GM21786 (cell line): ENCODE measurements at regions not wholly inside any gene's neighbourhood (a gene's known extent, or its start where the extent isn't known, plus 50 kb on each side); places are given as distances from the start of the nearest gene placed in this dataset.

Experiments used
- ATAC-seq: cut with Tn5 transposase; IDR thresholded peaks from one replicate; pipeline ENCODE4 v1.9.1; 2021; ENCODE audit not compliant: unreplicated experiment

GRCh38 chr14:98543074-98543473 lies 728.9 kb downstream of the BCL11B start:
- no peak for ATAC-seq

GRCh38 chr14:98544174-98544573 lies 727.8 kb downstream of the BCL11B start:
- no peak for ATAC-seq

GRCh38 chr14:98545181-98545580 lies 726.8 kb downstream of the BCL11B start:
- ATAC-seq: no peak

GRCh38 chr14:98548071-98548686 lies 723.8 kb downstream of the BCL11B start:
- ATAC-seq: no peak

GRCh38 chr14:98551028-98551427 lies 721.0 kb downstream of the BCL11B start:
- no peak for ATAC-seq

- ATAC-seq: no peak
Measured at GRCh38 chr14:98555440-98555839, 716.6 kb downstream of the BCL11B start.

GRCh38 chr14:98564006-98564405 lies 708.0 kb downstream of the BCL11B start:
- ATAC-seq: no peak

GRCh38 chr14:98564541-98564940 lies 707.5 kb downstream of the BCL11B start:
- ATAC-seq: no peak

GRCh38 chr14:98571104-98571503 lies 700.9 kb downstream of the BCL11B start:
- no peak for ATAC-seq

- ATAC-seq: no peak
Measured at GRCh38 chr14:98573082-98573481, 698.9 kb downstream of the BCL11B start.

GRCh38 chr14:98576463-98576862 lies 695.5 kb downstream of the BCL11B start:
- ATAC-seq: no peak

GRCh38 chr14:98578204-98578603 lies 693.8 kb downstream of the BCL11B start:
- no peak for ATAC-seq

GRCh38 chr14:98579140-98579539 lies 692.9 kb downstream of the BCL11B start:
- ATAC-seq: no peak

- no peak for ATAC-seq
Measured at GRCh38 chr14:98580131-98580678, 691.8 kb downstream of the BCL11B start.

GRCh38 chr14:98582276-98582675 lies 689.7 kb downstream of the BCL11B start:
- no peak for ATAC-seq

- ATAC-seq: no peak
Measured at GRCh38 chr14:98591161-98591560, 680.8 kb downstream of the BCL11B start.

- ATAC-seq: no peak
Measured at GRCh38 chr14:98592611-98593170, 679.3 kb downstream of the BCL11B start.

- no peak for ATAC-seq
Measured at GRCh38 chr14:98593361-98593761, 678.6 kb downstream of the BCL11B start.

- no peak for ATAC-seq
Measured at GRCh38 chr14:98594156-98594555, 677.8 kb downstream of the BCL11B start.

- no peak for ATAC-seq
Measured at GRCh38 chr14:98598576-98598975, 673.4 kb downstream of the BCL11B start.

GRCh38 chr14:98599082-98599481 lies 672.9 kb downstream of the BCL11B start:
- no peak for ATAC-seq

- ATAC-seq: no peak
Measured at GRCh38 chr14:98602983-98603382, 669.0 kb downstream of the BCL11B start.

GRCh38 chr14:98605043-98605442 lies 667.0 kb downstream of the BCL11B start:
- no peak for ATAC-seq
